22Rv1 (cell line): ENCODE measurements at regions not wholly inside any gene's neighbourhood (a gene's known extent, or its start where the extent isn't known, plus 50 kb on each side); places are given as distances from the start of the nearest gene placed in this dataset.

Source experiments
- H3K27ac ChIP-seq: fragments of 450-650 bp; 2 replicates; pipeline ENCODE4 v1.5.1; 2017
- ZFX ChIP-seq: fragments of 450-650 bp; IDR thresholded peaks from 2 replicates; pipeline ENCODE4 v1.6.1; 2017; ENCODE audit warnings: antibody characterized with exemption, borderline replicate concordance
- TF ChIP-seq, protein P1 (sequence below): fragments of 450-650 bp; IDR thresholded peaks from 2 replicates; pipeline ENCODE4 v1.5.1; 2017; ENCODE audit warnings: mild to moderate bottlenecking

DNA sequence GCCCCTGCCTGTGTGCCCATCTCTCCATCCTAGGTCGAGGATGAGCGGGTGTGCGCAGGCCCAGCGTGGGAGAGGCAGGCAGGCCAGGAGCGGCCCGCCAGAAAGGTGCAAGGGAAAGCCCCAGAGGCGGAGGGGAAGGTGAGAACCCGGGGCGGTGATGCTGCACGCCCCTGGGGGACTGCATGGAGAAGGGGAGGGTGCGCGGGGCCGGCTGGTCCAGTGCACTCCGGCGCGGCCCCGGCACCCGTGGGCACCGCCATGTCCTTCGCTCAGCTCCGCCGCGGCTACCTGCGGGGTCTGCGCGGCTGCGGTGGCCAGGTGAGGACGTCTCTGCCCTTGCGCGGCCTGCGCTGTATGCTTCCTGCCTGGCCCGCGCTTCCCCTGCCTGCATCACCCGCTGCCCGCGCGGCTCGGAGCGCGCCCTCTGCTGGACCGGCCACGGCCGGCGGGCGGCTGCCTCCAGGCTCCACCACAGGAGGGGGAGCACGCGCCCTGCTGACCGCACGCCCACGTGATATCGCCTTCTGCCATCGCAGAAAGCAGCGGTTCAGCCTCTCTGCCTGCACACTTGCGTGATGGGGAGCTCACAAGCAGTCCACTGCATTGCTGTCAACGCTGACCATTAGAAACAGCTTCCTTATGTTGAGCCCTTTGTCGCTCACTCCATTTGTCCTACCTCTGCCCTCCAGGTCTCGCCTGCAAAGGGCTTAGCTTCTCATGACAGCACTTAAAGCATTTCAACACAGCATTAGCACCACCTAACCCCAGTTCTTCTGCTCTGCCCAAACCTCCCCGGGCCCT is 73.9 kb downstream of the CXCL12 start:
- no peak for TF ChIP-seq ZFX
- TF ChIP-seq, protein P1, sequence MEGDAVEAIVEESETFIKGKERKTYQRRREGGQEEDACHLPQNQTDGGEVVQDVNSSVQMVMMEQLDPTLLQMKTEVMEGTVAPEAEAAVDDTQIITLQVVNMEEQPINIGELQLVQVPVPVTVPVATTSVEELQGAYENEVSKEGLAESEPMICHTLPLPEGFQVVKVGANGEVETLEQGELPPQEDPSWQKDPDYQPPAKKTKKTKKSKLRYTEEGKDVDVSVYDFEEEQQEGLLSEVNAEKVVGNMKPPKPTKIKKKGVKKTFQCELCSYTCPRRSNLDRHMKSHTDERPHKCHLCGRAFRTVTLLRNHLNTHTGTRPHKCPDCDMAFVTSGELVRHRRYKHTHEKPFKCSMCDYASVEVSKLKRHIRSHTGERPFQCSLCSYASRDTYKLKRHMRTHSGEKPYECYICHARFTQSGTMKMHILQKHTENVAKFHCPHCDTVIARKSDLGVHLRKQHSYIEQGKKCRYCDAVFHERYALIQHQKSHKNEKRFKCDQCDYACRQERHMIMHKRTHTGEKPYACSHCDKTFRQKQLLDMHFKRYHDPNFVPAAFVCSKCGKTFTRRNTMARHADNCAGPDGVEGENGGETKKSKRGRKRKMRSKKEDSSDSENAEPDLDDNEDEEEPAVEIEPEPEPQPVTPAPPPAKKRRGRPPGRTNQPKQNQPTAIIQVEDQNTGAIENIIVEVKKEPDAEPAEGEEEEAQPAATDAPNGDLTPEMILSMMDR, result peak; percentile 96
- H3K27ac ChIP-seq, result no peak overlapping the region

DNA sequence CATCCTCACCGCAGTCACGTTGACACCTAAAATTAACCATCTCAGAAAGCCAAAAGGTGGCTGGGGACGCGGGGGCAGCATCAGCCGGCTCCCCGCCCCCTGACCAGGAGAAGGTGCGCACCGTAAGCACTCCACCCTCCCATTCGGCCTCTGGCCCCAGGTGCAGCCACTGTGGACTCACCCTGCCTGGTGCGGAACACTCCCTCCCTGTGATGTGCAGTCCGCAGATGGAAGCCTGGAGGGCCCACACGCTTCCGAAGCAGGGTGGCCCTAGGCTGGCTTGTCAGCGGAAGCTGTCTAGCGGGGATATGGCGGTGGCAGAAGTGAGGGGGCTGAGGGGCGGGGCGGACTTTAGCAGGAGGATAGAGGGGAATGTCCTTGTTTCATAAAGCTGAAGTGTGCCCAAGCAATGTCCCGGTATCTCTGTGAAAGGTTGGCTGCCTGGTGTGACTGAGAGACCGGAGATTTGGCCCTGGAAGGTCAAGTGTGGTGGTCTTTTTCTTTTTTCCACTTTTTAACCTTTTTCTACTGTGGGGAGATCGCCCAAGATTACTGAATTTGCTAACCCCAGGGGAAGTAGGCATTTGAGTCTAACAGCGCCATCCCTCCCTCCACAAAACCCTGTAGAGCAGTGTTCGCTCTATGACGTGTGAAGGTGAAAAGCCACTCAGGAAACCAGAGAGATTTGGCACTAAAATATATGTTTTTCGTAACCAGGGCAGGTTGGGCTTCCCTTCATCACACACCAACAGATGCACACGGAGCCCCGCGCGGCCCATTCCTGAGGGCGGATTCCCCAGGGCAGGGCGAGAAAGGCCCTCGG is 74.7 kb downstream of the CXCL12 start:
- TF ChIP-seq ZFX, result no peak
- TF ChIP-seq, protein P1, result no peak
- H3K27ac ChIP-seq, result no peak overlapping the region

DNA sequence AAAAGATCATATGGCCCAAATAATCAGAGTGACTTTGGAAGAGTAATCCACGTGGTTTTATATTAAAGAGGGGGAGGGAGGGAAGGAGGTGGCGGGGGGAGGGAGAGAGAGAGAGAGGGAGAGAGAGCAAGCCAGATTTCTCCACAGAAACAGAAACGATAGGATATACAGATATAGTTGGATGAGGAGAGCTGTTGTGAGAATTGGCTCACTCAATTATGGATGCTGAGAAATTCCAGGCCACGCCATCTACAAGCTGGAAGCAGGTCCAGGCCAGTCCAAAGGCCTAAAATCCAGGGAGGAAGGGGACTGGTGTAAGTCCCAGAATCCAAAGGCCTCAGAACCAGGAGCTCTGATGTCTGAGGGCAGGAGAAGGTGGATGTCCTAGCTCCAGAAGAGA is 75.5 kb downstream of the CXCL12 start:
- H3K27ac ChIP-seq, result no peak overlapping the region
- TF ChIP-seq ZFX, result no peak
- TF ChIP-seq, protein P1, result no peak

DNA sequence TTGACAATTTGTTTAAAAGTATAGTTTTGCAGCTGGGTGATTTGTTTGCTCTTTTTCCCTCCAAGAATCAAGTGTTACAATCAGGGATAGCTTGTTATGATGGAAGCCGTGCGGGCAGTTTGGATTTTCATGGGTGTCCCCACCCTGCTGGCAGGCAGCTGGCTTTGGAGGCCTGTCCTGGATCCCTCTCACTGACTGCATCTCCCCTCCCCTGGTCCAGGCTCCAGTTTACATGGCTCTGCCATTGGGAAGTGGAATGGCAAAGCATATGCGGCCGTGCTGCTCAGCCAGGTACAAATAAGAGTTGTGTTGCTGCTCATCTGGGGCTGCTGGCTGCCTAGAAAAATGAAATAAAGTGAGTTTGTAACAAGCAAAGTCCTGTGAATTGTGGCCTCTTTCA is 76.0 kb downstream of the CXCL12 start:
- TF ChIP-seq ZFX, result no peak
- TF ChIP-seq, protein P1, result no peak
- H3K27ac ChIP-seq, result no peak overlapping the region

DNA sequence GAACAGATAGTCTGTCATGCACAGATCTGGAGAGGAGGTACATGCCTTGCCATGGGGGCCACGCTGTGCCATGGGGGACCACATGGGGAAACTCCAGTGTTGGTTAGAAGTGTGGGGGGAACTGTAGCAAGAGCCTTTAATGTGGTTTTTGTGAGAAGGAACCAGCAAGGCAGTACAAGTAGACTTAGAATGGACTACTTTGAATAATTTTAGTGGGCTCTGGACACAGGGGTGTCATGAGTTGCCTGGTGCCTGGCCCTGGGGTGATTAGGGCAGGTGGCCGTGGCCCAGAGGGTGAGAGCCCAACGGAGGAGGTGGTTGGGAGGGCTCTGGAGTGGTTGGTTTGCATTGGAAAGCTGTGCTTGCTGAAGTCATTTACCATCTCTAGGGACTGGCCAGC is 77.2 kb downstream of the CXCL12 start:
- TF ChIP-seq, protein P1, result no peak
- TF ChIP-seq ZFX, result no peak
- H3K27ac ChIP-seq, result no peak overlapping the region

DNA sequence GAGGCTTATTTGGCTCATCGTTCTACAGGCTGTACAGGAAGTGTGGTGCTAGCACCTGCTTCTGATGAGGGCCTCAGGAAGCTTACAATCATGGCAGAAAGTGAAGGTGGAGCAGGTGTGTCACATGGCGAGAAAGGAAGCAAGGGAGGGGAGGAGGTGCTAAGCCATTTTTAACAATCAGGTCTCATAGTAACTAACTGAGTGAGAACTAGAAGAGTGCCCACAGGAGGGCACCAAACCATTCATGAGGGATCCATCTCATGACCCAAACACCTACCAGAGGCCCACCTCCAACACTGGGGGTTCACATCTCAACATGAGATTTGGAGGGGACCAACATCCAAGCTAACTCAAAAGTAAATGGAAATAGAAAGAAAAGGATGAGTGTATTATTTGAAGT is 78.1 kb downstream of the CXCL12 start:
- H3K27ac ChIP-seq, result no peak overlapping the region
- TF ChIP-seq, protein P1, result no peak
- no peak for TF ChIP-seq ZFX

DNA sequence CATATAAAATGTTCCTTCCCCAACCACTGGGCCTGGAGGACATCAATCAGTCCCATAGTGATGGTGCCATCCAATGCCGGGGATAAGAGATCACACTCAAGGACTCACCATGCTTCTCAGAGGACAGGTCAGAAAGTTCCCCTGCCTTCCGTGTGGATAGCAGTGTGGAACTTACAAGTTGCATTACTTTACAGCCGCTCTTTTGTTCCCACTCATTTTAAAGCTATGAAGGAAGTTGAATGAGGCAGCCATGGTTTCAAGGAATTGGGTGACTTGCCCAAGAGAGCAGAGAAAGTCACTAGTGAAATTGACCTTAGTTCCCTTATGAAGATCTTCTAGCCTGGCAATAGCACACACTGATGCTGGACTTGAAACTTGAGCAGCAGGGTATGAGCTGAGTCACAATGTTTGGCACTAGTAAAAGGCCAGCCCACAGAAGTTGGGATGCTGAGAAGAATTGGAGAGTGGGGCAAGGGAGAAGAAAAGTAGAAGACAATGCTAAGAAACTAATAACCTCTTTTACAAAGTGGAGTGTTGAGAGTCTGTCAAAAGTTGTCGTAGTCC is 78.7 kb downstream of the CXCL12 start:
- TF ChIP-seq, protein P1, result no peak
- no peak for TF ChIP-seq ZFX

More for the DNA sequence above, 78.7 kb downstream of the CXCL12 start:
- H3K27ac ChIP-seq, result no peak overlapping the region
